GM12875 (cell line): ENCODE measurements at regions not wholly inside any gene's neighbourhood (a gene's known extent, or its start where the extent isn't known, plus 50 kb on each side); places are given as distances from the start of the nearest gene placed in this dataset.

Source experiments
- H3K4me3 ChIP-seq: one replicate; pipeline ENCODE4 v1.5.1; 2011; ENCODE audit warnings: low read depth, low read length, control low read depth
- TF ChIP-seq, protein P1 (sequence below): IDR thresholded peaks from 2 replicates; pipeline ENCODE4 v1.5.1; 2011; ENCODE audit warnings: low read depth, mild to moderate bottlenecking, control low read depth, inconsistent platforms, low read length, moderate library complexity, borderline replicate concordance; ENCODE audit not compliant: insufficient read depth

DNA sequence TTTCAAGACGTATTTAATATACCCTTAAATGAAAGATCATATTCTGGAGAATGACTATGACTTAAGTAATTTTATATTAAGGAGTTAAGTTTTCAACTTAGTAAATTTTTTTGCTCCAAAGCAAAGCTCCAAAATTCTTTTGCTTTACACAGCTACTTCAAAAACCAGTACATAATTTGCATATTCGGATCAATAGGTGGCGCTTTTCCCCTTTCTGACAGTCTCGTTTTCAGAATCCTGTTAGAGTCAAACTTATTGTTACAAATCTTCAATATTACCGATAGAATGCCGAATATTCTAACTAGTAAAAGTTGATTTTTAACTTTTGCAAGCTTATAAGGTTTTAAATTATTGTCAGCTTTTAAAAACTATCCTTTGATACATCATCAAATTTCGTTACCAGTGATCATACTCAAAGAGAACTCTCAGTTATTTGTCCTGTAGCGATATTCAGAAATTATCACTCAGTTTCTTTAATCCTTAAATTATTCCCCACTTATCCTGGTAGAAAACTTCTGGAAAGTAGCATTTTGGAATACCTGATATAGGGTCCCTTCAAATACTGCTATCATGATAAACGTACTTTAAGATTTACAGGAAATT lies 852.7 kb upstream of the KLHL1 start:
- H3K4me3 ChIP-seq = no peak overlapping the region
- TF ChIP-seq, protein P1, sequence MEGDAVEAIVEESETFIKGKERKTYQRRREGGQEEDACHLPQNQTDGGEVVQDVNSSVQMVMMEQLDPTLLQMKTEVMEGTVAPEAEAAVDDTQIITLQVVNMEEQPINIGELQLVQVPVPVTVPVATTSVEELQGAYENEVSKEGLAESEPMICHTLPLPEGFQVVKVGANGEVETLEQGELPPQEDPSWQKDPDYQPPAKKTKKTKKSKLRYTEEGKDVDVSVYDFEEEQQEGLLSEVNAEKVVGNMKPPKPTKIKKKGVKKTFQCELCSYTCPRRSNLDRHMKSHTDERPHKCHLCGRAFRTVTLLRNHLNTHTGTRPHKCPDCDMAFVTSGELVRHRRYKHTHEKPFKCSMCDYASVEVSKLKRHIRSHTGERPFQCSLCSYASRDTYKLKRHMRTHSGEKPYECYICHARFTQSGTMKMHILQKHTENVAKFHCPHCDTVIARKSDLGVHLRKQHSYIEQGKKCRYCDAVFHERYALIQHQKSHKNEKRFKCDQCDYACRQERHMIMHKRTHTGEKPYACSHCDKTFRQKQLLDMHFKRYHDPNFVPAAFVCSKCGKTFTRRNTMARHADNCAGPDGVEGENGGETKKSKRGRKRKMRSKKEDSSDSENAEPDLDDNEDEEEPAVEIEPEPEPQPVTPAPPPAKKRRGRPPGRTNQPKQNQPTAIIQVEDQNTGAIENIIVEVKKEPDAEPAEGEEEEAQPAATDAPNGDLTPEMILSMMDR = peak; percentile 27; the same call in 1 of the 2 replicates

DNA sequence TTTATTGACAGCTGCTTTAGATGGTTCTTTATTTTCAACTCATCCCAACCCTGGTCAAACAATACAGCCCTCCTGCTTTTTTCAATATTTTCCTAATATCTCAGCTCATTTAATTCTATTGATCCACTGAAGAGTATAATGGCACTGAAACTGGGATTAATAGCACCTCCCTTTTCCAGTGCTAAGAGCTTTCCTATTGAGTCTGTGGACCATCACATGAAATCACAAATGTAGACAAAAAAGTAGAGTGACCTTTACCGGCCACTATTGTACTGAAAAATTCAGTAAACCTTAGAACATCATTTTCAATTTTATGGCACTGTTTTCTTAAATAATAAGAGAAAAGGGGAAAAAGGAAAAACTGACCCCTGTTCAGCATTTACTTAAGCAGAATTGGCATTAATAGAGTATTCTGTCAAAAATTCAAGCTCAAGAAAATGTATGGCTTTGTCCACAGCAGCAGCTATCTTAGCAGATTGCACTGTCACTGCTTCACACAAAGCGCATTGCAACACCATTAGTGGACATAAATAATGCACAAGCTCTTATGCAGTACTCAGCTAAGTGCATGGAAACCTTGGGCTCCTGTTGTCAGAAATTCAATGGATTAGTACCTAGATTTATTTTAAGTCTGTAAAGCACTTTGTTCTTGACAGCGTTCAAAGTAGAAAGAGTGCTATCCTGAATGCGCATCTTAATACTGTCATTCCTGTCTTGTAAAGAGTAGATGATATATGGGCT lies 851.0 kb upstream of the KLHL1 start:
- TF ChIP-seq, protein P1 = no peak
- H3K4me3 ChIP-seq = no peak overlapping the region

DNA sequence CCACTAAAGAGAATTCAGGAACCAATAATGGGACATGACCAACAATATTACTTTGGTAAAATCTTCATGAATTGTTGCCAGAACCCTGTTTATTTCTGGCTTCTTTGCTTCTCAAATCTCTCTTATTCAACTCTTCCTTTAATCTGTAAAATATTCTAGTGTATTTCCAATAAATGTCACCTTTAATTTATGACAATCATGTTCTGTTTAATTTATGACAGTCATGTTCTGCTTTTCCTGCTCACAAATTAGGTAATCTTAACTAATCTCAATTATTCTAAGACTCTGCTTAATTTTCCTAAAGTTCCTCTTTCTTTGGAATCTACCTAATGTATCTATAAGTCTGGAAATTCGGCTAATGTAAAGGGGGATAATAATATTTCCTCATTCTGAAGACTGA lies 847.6 kb upstream of the KLHL1 start:
- TF ChIP-seq, protein P1 = no peak
- H3K4me3 ChIP-seq = no peak overlapping the region

DNA sequence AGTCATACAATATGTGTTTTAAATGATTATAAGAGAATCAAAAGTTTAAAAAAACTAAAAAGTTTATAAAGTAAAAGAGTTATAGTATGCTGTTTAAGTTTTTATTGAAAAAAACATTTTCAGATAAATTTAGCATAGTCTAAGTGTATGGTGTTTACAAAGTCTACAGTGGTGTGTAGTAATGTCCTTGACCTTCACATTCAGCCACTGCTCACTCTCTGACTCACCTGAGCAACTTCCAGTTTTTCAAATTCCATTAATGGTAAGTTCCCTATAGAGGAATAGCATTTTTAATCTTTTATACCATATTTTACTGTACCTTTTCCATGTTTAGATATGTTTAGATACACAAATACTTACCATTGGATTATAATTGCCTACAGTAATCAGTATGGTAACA lies 842.4 kb upstream of the KLHL1 start:
- TF ChIP-seq, protein P1 = no peak

DNA sequence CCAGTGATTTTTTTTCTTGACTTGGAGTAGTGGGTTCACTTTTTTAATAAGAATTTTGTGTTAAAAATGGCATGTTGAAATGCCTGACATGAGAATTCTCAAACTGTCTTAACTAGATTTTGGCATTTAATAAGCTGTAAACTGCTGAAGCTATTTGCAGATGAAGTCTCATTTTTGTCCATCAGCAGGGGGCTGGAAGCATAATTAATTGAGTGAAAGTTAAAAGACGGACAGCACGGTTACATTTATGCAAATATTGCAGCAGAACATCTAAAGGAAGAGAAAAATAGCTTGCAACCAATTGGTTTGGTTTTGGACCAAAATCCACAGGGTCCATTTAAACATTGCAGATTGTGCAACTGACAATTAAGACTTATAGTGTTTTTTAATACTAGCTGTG lies 837.3 kb upstream of the KLHL1 start:
- no peak overlapping the region for H3K4me3 ChIP-seq
- TF ChIP-seq, protein P1 = no peak

More for the DNA sequence above, 842.4 kb upstream of the KLHL1 start:
- no peak overlapping the region for H3K4me3 ChIP-seq

DNA sequence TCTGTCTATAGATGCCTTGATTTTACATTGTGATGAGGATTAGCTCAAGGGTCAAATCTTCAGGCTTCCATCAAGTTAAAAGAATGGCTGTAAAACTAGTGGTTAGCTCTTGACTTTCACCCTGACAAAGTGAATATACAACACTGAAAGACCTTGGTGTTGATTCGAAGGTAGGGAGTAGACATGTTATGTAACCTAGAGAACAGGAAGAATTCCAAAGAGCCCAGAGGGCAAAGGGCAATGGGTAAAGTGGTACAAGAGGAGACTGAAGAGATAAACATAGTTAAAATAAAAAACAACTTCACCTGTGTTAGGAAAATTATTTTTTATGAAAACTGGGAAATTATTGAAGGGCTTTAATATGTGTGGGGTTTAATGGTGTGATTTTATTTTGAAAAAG lies 833.2 kb upstream of the KLHL1 start:
- no peak overlapping the region for H3K4me3 ChIP-seq
- TF ChIP-seq, protein P1 = no peak

DNA sequence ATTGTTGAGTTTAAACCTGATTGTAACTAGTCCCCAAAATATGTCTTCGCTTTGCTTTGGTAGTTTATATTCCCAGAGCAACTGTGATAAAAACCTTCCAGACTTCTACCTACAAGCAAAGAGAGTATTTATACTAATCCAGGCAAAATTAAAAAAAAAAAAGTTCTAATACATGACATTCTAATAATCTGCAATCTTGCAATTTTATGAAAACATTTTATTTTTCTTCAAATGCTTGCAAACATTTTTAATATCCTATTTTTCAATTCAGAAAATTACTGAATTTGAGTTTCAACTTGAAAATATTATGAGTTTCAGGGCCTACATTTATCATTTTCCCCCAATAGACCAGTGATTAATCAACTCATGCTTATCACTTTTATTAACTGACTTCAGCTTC lies 830.2 kb upstream of the KLHL1 start:
- TF ChIP-seq, protein P1 = no peak

More for the DNA sequence above, 830.2 kb upstream of the KLHL1 start:
- no peak overlapping the region for H3K4me3 ChIP-seq
